Subcutaneous adipose tissue (tissue), 1 donor: ENCODE measurements at regions not wholly inside any gene's neighbourhood (a gene's known extent, or its start where the extent isn't known, plus 50 kb on each side); places are given as distances from the start of the nearest gene placed in this dataset.

ENCODE experiments used
- TF ChIP-seq, protein P1 (sequence below): fragments of 450-650 bp; IDR thresholded peaks from one replicate; pipeline ENCODE4 v1.5.1; 2016; ENCODE audit warnings: low read depth, mild to moderate bottlenecking, control low read depth, antibody characterized with exemption, moderate library complexity

- TF ChIP-seq, protein P1, sequence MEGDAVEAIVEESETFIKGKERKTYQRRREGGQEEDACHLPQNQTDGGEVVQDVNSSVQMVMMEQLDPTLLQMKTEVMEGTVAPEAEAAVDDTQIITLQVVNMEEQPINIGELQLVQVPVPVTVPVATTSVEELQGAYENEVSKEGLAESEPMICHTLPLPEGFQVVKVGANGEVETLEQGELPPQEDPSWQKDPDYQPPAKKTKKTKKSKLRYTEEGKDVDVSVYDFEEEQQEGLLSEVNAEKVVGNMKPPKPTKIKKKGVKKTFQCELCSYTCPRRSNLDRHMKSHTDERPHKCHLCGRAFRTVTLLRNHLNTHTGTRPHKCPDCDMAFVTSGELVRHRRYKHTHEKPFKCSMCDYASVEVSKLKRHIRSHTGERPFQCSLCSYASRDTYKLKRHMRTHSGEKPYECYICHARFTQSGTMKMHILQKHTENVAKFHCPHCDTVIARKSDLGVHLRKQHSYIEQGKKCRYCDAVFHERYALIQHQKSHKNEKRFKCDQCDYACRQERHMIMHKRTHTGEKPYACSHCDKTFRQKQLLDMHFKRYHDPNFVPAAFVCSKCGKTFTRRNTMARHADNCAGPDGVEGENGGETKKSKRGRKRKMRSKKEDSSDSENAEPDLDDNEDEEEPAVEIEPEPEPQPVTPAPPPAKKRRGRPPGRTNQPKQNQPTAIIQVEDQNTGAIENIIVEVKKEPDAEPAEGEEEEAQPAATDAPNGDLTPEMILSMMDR: no peak
Measured at GRCh38 chr20:53676519-53676822, 82.8 kb upstream of the ZNF217 start.

DNA sequence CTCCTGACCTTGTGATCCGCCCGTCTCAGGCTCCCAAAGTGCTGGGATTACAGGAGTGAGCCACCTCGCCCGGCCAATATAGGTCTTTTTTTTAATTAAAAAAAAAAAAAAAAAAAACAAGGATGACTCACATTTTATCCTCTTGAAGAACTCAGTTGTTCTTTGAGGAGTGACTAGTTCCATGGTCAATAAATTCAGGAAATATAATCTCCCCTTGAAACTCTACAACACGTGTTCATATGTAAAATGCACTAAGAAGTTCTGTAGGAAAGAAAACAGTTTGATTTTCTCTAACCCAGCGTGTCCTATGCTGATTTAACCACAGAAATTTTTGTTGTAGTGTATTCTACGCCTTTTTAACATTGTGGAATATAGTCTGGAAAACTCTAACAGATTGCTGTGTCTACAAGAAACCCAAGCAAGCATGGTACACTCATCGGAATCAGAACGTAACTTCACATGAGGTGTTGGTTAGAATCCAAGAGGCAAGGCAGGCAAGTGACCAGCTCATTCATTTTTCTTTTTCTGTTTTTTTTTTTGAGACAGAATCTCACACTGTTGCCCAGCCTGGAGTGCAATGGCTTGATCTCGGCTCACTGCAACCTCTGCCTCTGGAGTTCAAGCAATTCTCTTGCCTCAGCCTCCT is 79.0 kb upstream of the ZNF217 start:
- TF ChIP-seq, protein P1: no peak

DNA sequence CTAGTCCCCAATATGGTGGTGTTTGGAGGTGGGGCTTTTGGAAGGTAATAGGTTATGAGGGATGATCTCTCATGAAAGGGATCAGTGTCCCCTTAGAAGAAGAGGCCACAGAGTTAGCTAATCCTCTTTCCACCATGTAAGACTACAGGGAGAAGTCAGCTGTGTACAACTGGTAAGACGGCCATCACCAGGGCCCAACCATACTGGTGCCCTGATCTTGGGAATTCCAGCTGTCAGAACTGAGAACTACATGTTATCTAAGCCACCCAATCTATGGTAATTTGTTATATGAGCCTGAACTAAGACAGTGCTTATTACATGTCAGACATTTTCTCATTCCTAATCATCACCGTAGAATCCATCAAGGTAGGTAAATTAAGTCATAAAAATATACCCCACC is 77.7 kb upstream of the ZNF217 start:
- TF ChIP-seq, protein P1: no peak

- TF ChIP-seq, protein P1: peak; percentile 99
Measured at GRCh38 chr20:53669517-53670313, 76.1 kb upstream of the ZNF217 start.

GRCh38 chr20:53668992-53669391 is 75.4 kb upstream of the ZNF217 start:
- TF ChIP-seq, protein P1: no peak

GRCh38 chr20:53666144-53666543 is 72.5 kb upstream of the ZNF217 start:
- TF ChIP-seq, protein P1: peak; percentile 20

GRCh38 chr20:53664121-53664520 is 70.5 kb upstream of the ZNF217 start:
- TF ChIP-seq, protein P1: no peak
